AG04450 (cell line): ENCODE measurements at regions not wholly inside any gene's neighbourhood (a gene's known extent, or its start where the extent isn't known, plus 50 kb on each side); places are given as distances from the start of the nearest gene placed in this dataset.

ENCODE experiments used
- CTCF ChIA-PET: fragments of 300-600, 350-600 bp; formaldehyde crosslinking; extraction: SDS; loops from one replicate; lab custom pipeline; 2022; ENCODE audit warnings: antibody characterized with exemption, inconsistent platforms; lab: Charles Lee
- POLR2A ChIA-PET: fragments of 350-600 bp; formaldehyde crosslinking; extraction: SDS; loops from one replicate; lab custom pipeline; 2021; ENCODE audit warnings: antibody characterized with exemption, inconsistent platforms; lab: Yijun Ruan, JAX
- DNase-seq: peaks from one replicate; pipeline ENCODE4 v3.0.0-alpha.2; 2011; ENCODE audit warnings: low read depth, low spot score
- H3K27ac ChIP-seq: one replicate; pipeline ENCODE4 v1.5.1; 2012; ENCODE audit warnings: low read depth, low read length, control low read depth
- H3K27me3 ChIP-seq: one replicate; pipeline ENCODE4 v1.6.0; 2012; ENCODE audit warnings: low read length; ENCODE audit not compliant: control insufficient read depth, insufficient read depth
- H3K4me3 ChIP-seq: 2 replicates; pipeline ENCODE4 v1.5.1; 2011; ENCODE audit warnings: mild to moderate bottlenecking, low read depth, low read length, control low read depth
- H3K9me3 ChIP-seq: 2 replicates; pipeline ENCODE4 v1.5.1; 2012; ENCODE audit warnings: low read length; ENCODE audit not compliant: control insufficient read depth, insufficient read depth
- TF ChIP-seq, protein P1 (sequence below): IDR thresholded peaks from 2 replicates; pipeline ENCODE4 v1.5.1; 2011; ENCODE audit warnings: low read depth, low read length, control low read depth, inconsistent platforms

GRCh38 chr14:66116732-66117131 is 369.4 kb upstream of the CCDC196 start:
- no peak for DNase-seq
- TF ChIP-seq, protein P1, sequence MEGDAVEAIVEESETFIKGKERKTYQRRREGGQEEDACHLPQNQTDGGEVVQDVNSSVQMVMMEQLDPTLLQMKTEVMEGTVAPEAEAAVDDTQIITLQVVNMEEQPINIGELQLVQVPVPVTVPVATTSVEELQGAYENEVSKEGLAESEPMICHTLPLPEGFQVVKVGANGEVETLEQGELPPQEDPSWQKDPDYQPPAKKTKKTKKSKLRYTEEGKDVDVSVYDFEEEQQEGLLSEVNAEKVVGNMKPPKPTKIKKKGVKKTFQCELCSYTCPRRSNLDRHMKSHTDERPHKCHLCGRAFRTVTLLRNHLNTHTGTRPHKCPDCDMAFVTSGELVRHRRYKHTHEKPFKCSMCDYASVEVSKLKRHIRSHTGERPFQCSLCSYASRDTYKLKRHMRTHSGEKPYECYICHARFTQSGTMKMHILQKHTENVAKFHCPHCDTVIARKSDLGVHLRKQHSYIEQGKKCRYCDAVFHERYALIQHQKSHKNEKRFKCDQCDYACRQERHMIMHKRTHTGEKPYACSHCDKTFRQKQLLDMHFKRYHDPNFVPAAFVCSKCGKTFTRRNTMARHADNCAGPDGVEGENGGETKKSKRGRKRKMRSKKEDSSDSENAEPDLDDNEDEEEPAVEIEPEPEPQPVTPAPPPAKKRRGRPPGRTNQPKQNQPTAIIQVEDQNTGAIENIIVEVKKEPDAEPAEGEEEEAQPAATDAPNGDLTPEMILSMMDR = no peak
- Histone ChIP-seq H3K27me3 (no peaks in the 10 kb centered on the region), H3K9me3 (no peaks in the 10 kb centered on the region), H3K4me3 (no peak overlapping the region), H3K27ac (no peak overlapping the region)
- ChIA-PET POLR2A (no interaction called here), CTCF (interaction anchor here (0.6 kb wide), 1 partner anchor 242 kb away, joined by 4 read pairs; no protein-coding TSS in a partner anchor)

DNA sequence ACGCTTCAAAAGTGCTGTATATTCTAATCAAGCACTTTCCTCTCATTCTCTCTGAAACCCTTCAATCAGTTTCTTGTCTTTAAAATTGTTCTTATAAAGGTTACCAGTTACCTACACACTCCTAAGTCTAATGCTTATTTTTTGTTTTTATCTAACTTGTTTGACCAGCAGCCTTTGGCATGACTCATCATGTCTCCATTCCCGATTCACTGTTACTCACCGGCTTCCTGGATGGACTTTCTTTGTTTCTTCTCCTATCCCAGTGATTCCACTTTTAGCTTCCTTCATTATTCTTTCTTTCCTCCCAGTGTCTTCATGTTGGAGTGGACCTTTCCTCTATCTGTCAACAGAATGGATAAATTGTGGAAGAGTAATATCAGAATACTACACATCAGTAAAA is 368.6 kb upstream of the CCDC196 start:
- H3K27ac ChIP-seq = no peak overlapping the region
- TF ChIP-seq, protein P1 = no peak
- DNase-seq = no peak
- H3K4me3 ChIP-seq = no peak overlapping the region
- no peaks in the 10 kb centered on the region for H3K9me3 ChIP-seq
- CTCF ChIA-PET = no interaction called here
- POLR2A ChIA-PET = no interaction called here
- no peaks in the 10 kb centered on the region for H3K27me3 ChIP-seq

DNA sequence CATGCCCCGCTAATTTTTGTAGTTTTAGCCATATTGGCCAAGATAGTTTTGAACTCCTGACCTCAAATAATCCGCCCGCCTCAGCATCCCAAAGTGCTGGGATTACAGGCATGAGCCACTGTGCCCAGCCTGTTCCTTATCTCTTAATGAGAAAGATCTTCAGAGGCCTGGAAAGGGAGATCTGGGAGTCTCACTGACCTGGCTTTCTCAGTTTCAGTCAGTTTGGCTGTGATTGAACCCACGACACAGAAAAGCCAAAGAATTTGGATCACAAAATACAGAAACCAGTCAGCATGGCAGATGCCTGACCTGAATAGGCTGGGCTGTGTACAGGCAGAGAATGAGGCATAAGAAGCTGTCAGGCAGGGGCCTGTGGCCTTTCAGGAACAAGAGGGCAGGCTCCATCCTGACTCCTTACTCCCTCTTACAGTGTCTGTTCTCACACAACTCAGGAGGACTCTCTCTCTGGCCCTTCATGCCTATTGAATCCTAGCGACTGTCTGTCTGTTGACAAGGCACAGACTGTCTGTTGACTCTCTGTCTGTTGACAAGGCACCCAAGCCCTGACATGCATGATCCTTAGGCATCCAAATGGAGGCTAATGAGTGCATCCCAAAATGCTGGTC is 366.5 kb upstream of the CCDC196 start:
- Histone ChIP-seq H3K9me3 (no peaks in the 10 kb centered on the region), H3K27me3 (no peaks in the 10 kb centered on the region), H3K4me3 (no peak overlapping the region), H3K27ac (no peak overlapping the region)
- CTCF ChIA-PET = no interaction called here
- POLR2A ChIA-PET = no interaction called here
- no peak for DNase-seq
- TF ChIP-seq, protein P1 = no peak

DNA sequence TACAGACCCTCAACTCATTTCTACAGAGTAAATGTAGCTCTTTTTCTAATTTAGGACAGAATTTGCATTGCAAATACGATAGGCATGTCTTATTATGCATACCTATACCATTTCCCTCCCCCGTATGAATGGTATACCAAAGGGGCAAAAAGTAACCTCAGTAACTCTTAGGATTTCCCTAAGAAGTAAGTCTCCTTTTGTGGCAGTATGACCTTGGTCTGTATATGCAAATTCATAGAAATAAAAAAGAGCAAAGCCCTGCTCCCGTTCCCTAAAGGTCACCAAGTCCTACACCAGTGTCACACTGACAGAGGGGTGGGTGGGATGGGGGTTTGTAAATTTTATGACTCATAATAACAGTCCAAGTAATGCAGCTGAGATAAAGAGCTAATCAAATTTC is 365.8 kb upstream of the CCDC196 start:
- H3K9me3 ChIP-seq = no peaks in the 10 kb centered on the region
- POLR2A ChIA-PET = no interaction called here
- H3K27ac ChIP-seq = no peak overlapping the region
- H3K27me3 ChIP-seq = no peaks in the 10 kb centered on the region
- CTCF ChIA-PET = no interaction called here
- TF ChIP-seq, protein P1 = no peak
- no peak overlapping the region for H3K4me3 ChIP-seq
- no peak for DNase-seq

DNA sequence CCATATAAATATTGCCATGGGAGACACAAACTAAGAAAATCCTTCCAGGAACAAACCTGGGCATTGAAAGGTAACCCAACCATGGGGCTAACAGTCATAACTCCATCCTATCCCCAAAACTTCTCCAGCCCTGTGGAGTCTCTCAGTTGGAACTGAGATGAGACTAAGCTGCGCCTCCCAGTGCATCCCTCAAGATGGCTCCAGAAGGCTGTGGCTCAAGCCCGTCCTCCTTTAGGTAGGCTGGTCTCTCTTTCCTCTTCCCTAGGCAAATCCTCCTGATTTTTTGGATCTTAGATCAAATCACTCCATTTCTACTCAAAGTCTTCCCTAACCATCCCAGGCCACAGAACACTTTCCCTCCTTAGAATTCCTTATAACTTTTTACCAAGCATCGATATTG is 364.3 kb upstream of the CCDC196 start:
- Histone ChIP-seq H3K4me3 (no peak overlapping the region), H3K27me3 (no peaks in the 10 kb centered on the region), H3K27ac (no peak overlapping the region), H3K9me3 (no peaks in the 10 kb centered on the region)
- ChIA-PET POLR2A (no interaction called here), CTCF (no interaction called here)
- TF ChIP-seq, protein P1 = no peak
- no peak for DNase-seq
